GM12873 (cell line): ENCODE measurements at regions not wholly inside any gene's neighbourhood (a gene's known extent, or its start where the extent isn't known, plus 50 kb on each side); places are given as distances from the start of the nearest gene placed in this dataset.

ENCODE experiments used
- TF ChIP-seq, protein P1 (sequence below): IDR thresholded peaks from 2 replicates; pipeline ENCODE4 v1.5.1; 2012; ENCODE audit warnings: low read depth, mild to moderate bottlenecking, moderate library complexity, low read length, control low read depth; ENCODE audit not compliant: insufficient read depth; ENCODE audit errors: missing control alignments

DNA sequence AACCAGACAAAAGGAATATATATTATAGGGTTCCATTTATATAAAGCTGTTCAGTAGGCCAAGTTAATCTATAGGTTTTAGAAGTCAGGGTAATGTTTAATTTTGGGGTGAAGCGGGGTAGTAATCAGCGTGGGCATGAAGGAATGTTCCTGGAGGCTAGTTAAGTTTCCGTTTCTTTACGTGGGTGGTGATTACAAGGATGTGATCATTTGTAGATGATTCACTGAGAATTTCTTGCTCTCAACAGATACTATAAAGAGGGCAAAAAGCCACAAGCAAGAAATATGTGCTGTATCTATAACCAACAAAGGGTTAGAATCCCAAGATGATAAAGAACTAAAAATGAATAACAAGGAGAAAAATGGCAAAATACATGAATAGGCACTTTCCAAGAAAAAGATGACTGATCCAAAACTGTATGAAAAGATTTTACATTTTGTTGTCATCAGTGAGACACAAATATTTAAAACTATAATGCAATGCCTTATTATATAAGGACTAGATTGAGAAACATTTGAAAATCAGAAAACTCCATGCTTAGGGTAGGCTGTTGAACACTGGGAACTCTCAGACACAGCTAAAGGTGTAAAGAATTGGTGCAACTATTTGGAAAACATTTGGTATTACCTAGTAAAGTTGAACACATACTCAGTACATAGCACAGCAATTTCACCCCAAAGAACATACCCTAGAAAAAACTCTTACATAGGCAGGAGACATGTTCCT, 224.3 kb upstream of the S1PR3 start:
- TF ChIP-seq, protein P1, sequence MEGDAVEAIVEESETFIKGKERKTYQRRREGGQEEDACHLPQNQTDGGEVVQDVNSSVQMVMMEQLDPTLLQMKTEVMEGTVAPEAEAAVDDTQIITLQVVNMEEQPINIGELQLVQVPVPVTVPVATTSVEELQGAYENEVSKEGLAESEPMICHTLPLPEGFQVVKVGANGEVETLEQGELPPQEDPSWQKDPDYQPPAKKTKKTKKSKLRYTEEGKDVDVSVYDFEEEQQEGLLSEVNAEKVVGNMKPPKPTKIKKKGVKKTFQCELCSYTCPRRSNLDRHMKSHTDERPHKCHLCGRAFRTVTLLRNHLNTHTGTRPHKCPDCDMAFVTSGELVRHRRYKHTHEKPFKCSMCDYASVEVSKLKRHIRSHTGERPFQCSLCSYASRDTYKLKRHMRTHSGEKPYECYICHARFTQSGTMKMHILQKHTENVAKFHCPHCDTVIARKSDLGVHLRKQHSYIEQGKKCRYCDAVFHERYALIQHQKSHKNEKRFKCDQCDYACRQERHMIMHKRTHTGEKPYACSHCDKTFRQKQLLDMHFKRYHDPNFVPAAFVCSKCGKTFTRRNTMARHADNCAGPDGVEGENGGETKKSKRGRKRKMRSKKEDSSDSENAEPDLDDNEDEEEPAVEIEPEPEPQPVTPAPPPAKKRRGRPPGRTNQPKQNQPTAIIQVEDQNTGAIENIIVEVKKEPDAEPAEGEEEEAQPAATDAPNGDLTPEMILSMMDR = no peak

DNA sequence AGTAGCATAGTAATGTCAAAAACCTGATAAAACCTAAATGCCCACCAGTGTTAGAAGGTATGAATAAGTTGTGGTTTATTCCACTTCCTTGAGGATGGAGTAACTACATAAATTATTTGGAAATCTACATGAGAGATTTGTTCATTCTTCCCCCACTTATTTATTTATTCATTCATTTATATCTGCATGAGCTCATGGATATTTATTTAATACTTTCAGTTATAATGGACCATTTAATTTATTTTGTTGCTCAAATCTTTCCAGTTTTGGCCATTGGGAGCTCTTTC, 223.8 kb upstream of the S1PR3 start:
- TF ChIP-seq, protein P1 = no peak

DNA sequence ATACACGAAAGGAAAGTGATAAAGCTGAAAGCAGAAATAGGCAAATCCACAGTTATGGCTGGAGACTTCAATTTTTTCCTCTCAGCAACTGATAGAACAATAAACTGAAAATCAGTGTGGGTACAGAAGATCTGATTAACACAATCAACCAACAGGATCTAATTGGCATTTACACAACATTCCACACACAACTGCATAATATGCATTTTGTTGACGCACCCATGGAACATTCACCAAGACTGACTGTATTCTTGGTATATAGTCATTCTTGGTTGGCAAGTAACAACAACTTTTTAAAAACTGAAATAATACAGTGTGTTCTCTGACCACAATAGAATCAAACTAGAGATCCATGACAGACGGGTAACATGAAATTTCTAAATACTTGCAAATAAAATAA, 218.7 kb upstream of the S1PR3 start:
- TF ChIP-seq, protein P1 = no peak

DNA sequence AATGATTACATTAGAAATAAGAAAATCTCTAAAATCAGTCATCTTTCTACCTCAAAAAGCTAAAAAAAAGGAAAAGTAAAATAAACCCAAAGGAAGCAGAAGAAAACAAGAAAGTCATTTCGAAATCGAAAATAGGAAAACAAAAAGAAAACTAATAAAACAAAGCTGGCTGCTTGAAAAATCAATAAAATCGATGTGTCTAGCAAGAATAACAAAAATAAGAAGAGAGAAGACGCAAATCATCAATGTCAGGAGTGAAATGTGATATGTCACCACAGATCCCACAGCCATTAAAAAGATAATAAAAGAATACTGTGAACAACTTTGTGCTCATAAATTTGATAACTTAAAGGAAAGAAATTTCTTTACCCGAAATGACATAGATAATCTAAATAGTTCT, 218.1 kb upstream of the S1PR3 start:
- TF ChIP-seq, protein P1 = no peak

DNA sequence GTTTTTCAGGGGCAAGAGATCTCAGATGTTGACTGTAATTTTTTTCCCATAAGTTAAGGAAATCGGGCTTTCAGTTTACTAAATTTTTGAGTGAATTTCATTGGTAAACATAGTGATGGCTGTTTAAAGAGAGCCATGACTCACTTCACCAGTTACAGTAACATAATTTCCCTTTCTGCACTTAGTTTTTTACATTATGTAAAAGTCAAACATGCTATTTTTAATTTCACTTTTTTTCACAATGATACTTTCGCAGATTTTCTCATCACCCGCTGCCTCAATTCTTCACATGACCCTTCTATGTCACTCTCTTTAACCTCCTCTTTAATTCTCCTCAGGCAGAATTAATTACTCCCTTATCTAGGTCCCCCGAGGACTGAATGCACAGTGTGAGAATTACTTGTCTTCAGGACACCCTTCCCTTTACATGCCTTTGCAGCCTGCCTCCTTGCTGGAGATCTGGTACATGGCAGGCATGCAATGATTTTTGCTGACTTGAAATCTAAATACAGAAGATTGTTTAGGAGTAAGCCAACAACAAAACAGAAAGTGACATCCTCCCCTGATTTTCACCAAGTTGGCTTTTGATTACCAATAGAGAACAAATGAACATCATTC, 217.5 kb upstream of the S1PR3 start:
- TF ChIP-seq, protein P1 = no peak

DNA sequence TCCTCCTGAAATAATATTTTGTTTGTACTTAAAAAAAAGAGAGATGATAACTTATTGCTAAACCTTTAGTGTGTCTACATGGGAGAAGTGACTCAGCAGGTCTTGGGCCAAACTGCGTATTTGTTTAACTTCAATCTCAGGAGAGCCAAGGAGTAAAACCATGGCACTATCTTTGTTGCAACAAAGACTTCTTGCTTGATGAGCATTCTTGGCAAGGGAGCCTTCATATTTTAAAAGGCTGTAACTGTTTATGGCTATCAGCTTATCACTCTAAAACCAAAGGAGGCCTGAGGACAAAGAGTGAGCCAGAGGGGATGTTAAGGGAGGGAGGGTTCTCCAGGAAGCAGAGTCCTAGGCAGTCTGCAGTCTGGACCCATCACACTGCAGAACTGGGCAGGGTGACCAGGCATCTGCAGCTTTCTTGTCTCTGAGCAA, 216.2 kb upstream of the S1PR3 start:
- TF ChIP-seq, protein P1 = no peak

DNA sequence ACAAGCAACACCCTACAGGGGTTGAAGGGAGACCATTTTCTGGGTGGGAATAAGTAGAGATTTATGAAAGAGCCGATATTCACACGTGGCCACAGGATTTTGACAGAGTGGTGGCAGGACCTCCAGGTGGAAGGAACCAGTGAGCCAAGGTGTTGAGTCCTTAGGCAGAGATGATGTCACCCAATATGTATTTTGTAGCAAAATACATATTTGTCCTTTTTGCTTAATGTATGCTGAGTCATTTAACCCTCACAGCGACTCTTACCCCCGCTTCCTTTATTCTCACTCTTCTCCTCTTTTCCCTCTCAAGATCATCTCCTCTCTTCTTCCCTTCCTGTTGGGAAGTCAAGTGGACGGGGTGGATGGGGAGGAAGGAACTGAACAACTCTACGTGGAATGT, 215.7 kb upstream of the S1PR3 start:
- TF ChIP-seq, protein P1 = no peak

DNA sequence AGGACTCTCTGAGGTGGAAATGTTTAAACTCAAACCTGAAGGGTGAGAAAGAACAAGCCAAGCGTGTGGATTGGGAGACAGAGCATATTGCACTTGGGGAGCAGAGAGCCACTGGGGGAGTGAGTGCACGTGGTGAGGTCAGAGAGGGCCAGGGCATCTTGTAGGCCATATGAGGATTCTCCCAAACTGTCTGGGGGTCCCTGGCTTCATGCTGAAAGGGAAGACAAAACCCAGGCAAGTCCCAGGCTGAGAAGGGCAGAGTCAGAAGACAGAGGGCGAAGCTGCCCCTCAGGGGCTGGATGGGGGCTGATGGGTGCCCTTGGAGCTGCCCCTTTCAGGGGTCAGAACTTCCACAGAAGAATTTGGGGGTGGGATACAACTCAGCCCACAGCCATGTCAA, 215.3 kb upstream of the S1PR3 start:
- TF ChIP-seq, protein P1 = no peak
